ENCODE measurements at regions not wholly inside any gene's neighbourhood (a gene's known extent, or its start where the extent isn't known, plus 50 kb on each side); places are given as distances from the start of the nearest gene placed in this dataset.
"Not testable (repeated sequence)": the region's sequence is repeated elsewhere in the genome, so short reads cannot be mapped to it uniquely, and the experiment has no call there.

- not testable (repeated sequence) for TF ChIP-seq YY1 (IDR thresholded peaks at IDR 0.05; ENCODE audit: insufficient read depth, insufficient read length); ZNF274 (IDR thresholded peaks at IDR 0.05; ENCODE audit: low read depth, low read length); SUZ12 (IDR thresholded peaks at IDR 0.05; ENCODE audit: extremely low read depth, insufficient read depth, insufficient read length)
Observed at GRCh38 chr2:131639001-131639620, 111.4 kb downstream of the CCDC74A start.

Data from NT2/D1 (cell line).